ENCODE measurements at regions not wholly inside any gene's neighbourhood (a gene's known extent, or its start where the extent isn't known, plus 50 kb on each side); places are given as distances from the start of the nearest gene placed in this dataset.

DNA sequence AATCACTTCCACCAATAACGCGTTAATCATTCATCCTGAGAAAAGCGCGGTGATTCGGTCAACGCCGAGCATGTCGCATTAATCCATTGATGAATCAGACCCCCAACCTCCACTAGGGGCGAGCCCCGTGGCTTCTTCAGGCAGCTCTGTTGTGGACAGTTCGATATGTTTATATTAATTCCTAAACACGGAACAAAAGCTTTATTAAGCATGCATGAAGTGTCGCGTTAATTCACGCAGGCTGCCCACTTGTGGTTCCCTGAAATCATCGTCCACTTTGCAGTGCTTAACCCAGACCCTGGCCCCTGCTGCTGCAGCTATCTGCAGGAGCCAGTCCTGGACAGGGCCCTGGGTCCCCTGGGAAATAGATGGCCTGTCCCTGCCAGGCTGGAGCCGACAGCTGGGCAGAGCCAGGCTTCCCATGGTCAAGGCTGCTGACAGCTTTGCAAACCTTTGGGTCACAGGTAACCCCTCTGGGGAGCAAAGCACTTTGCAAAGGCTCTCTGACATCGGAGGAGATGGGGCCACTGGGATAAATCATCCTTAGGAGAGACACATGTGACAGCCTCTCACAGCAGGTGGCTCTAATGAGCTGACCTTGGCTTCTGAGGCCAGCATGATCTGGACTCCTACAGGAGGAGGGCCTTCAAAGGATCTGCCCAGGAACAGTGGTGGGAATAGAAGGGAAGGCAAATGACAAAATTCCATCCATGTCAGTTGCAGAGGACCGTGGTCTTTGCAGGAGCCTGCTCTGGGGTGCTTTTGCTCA is 137.0 kb upstream of the AJAP1 start:
- Histone ChIP-seq H3K9ac (ENCODE audit: low read length) (no peak overlapping the region), H2AFZ (ENCODE audit: low read depth, low read length) (no peak overlapping the region), H4K20me1 (ENCODE audit: insufficient read depth, low read length) (no peaks in the 10 kb centered on the region), H3K4me3 (ENCODE audit: low read length) (no peak overlapping the region), H3K4me2 (ENCODE audit: low read length) (no peak overlapping the region), H3K9me3 (ENCODE audit: insufficient read depth, low read length) (no peaks in the 10 kb centered on the region), H3K36me3 (replicated peaks; ENCODE audit: low read depth, low read length) (no peaks in the 10 kb centered on the region), H3K27me3 (ENCODE audit: low read depth, low read length) (no peaks in the 10 kb centered on the region), H3K79me2 (ENCODE audit: low read length) (no peaks in the 10 kb centered on the region), H3K27ac (ENCODE audit: low read length) (no peak overlapping the region), H3K4me1 (ENCODE audit: low read length) (no peaks in the 10 kb centered on the region)
- TF ChIP-seq, protein P1, sequence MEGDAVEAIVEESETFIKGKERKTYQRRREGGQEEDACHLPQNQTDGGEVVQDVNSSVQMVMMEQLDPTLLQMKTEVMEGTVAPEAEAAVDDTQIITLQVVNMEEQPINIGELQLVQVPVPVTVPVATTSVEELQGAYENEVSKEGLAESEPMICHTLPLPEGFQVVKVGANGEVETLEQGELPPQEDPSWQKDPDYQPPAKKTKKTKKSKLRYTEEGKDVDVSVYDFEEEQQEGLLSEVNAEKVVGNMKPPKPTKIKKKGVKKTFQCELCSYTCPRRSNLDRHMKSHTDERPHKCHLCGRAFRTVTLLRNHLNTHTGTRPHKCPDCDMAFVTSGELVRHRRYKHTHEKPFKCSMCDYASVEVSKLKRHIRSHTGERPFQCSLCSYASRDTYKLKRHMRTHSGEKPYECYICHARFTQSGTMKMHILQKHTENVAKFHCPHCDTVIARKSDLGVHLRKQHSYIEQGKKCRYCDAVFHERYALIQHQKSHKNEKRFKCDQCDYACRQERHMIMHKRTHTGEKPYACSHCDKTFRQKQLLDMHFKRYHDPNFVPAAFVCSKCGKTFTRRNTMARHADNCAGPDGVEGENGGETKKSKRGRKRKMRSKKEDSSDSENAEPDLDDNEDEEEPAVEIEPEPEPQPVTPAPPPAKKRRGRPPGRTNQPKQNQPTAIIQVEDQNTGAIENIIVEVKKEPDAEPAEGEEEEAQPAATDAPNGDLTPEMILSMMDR (IDR thresholded peaks at IDR 0.05; ENCODE audit: low read depth, low read length): no peak
- no peak for TF ChIP-seq EZH2phosphoT487 (IDR thresholded peaks at IDR 0.05; ENCODE audit: low read depth)

DNA sequence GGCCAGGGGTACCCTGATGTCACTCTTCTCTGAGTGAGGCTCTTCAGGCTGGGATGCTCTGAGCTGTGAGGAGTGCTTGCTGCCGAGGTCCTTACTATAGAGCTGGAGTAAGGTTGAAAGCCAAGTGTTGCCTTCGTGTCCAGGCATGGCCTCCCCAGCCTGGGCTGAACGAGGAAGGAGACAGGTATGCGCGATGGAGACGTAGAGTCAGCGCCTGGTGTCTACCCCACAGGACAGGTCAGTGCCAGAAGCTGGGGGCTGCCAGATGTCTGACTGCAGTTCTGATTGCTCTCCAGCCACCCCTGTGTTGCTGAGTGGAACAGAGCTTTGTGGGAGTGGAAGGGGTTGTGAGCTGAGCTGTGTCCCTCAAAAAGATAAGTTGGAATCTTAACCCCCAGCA is 135.8 kb upstream of the AJAP1 start:
- H4K20me1 ChIP-seq (ENCODE audit: insufficient read depth, low read length): no peaks in the 10 kb centered on the region
- H3K4me2 ChIP-seq (ENCODE audit: low read length): no peak overlapping the region
- no peaks in the 10 kb centered on the region for H3K9me3 ChIP-seq (ENCODE audit: insufficient read depth, low read length)
- TF ChIP-seq, protein P1 (IDR thresholded peaks at IDR 0.05; ENCODE audit: low read depth, low read length): no peak
- no peak for TF ChIP-seq EZH2phosphoT487 (IDR thresholded peaks at IDR 0.05; ENCODE audit: low read depth)
- H3K27ac ChIP-seq (ENCODE audit: low read length): no peak overlapping the region
- no peak overlapping the region for H3K9ac ChIP-seq (ENCODE audit: low read length)
- no peaks in the 10 kb centered on the region for H3K4me1 ChIP-seq (ENCODE audit: low read length)
- H3K27me3 ChIP-seq (ENCODE audit: low read depth, low read length): 0 out of 2 replicates have a peak, but pooled peaks cover 3% of the 10 kb centered on the region
- no peak overlapping the region for H3K4me3 ChIP-seq (ENCODE audit: low read length)
- H3K79me2 ChIP-seq (ENCODE audit: low read length): no peaks in the 10 kb centered on the region
- no peaks in the 10 kb centered on the region for H3K36me3 ChIP-seq (replicated peaks; ENCODE audit: low read depth, low read length)
- H2AFZ ChIP-seq (ENCODE audit: low read depth, low read length): no peak overlapping the region

DNA sequence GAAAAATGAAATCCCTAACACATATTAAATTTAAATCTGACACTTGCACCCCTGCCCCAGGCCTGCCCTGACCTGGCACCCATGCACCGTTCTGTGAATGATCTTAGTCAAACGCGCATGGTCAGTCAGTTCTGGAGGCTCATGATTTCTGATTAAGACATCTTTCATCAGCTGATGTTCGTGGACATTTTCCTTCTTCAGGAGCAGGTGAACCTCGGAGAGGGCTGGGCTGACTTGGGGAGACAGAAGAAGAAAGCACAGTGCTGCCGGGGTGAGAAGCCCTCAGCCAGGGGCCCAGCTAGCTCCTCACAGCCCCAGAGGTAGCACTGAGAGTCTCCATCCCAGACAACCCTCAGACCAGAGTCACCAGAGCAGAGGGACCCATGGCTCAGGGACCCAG is 134.5 kb upstream of the AJAP1 start:
- no peak for TF ChIP-seq EZH2phosphoT487 (IDR thresholded peaks at IDR 0.05; ENCODE audit: low read depth)
- TF ChIP-seq, protein P1 (IDR thresholded peaks at IDR 0.05; ENCODE audit: low read depth, low read length): no peak

DNA sequence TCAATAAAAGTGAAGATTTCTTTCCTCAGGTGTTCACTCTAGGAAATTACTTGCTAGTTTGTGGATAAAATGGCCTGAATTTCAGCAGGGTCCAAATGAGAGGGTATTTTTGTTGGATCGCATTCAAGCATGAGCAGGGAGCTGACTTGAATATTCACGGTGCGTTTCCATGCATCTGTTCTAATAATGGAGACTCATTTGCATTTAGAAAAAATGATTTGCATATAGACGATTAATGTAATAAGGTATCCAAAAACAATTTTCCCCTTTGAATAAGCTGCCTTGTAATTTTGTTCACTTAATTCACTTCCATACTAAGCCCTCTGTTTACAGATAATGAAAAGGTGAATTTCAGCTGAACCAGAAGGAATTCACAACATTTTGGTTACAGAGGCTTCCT is 130.9 kb upstream of the AJAP1 start:
- no peaks in the 10 kb centered on the region for H3K79me2 ChIP-seq (ENCODE audit: low read length)
- H3K4me1 ChIP-seq (ENCODE audit: low read length): no peaks in the 10 kb centered on the region
- no peak overlapping the region for H3K9ac ChIP-seq (ENCODE audit: low read length)
- no peak overlapping the region for H3K27ac ChIP-seq (ENCODE audit: low read length)
- H2AFZ ChIP-seq (ENCODE audit: low read depth, low read length): no peak overlapping the region
- no peaks in the 10 kb centered on the region for H3K36me3 ChIP-seq (replicated peaks; ENCODE audit: low read depth, low read length)
- H3K27me3 ChIP-seq (ENCODE audit: low read depth, low read length): 0 out of 2 replicates have a peak, but pooled peaks cover 3% of the 10 kb centered on the region
- no peaks in the 10 kb centered on the region for H4K20me1 ChIP-seq (ENCODE audit: insufficient read depth, low read length)
- H3K4me3 ChIP-seq (ENCODE audit: low read length): no peak overlapping the region
- TF ChIP-seq, protein P1 (IDR thresholded peaks at IDR 0.05; ENCODE audit: low read depth, low read length): no peak
- no peak for TF ChIP-seq EZH2phosphoT487 (IDR thresholded peaks at IDR 0.05; ENCODE audit: low read depth)
- H3K4me2 ChIP-seq (ENCODE audit: low read length): no peak overlapping the region
- H3K9me3 ChIP-seq (ENCODE audit: insufficient read depth, low read length): no peaks in the 10 kb centered on the region

More for the DNA sequence above, 134.5 kb upstream of the AJAP1 start:
- Histone ChIP-seq H3K79me2 (ENCODE audit: low read length) (no peaks in the 10 kb centered on the region), H3K36me3 (replicated peaks; ENCODE audit: low read depth, low read length) (no peaks in the 10 kb centered on the region), H3K27ac (ENCODE audit: low read length) (no peak overlapping the region), H3K4me3 (ENCODE audit: low read length) (no peak overlapping the region), H3K4me1 (ENCODE audit: low read length) (no peaks in the 10 kb centered on the region), H3K27me3 (ENCODE audit: low read depth, low read length) (0 out of 2 replicates have a peak, but pooled peaks cover 3% of the 10 kb centered on the region), H3K4me2 (ENCODE audit: low read length) (no peak overlapping the region), H3K9me3 (ENCODE audit: insufficient read depth, low read length) (no peaks in the 10 kb centered on the region), H3K9ac (ENCODE audit: low read length) (no peak overlapping the region), H2AFZ (ENCODE audit: low read depth, low read length) (no peak overlapping the region), H4K20me1 (ENCODE audit: insufficient read depth, low read length) (no peaks in the 10 kb centered on the region)
